DND-41 (cell line): ENCODE measurements at regions not wholly inside any gene's neighbourhood (a gene's known extent, or its start where the extent isn't known, plus 50 kb on each side); places are given as distances from the start of the nearest gene placed in this dataset.

ENCODE experiments used
- CTCF ChIP-seq: IDR thresholded peaks from 2 replicates; pipeline ENCODE4 v1.5.1; 2012; ENCODE audit warnings: borderline replicate concordance, low read length, moderate library complexity, mild to moderate bottlenecking; ENCODE audit not compliant: poor library complexity, severe bottlenecking; ENCODE audit errors: extremely low read depth
- EZH2 ChIP-seq: IDR thresholded peaks from 3 replicates; pipeline ENCODE4 v1.6.1; 2012; ENCODE audit warnings: borderline replicate concordance, low read depth, mild to moderate bottlenecking, moderate library complexity, low read length, inconsistent platforms; ENCODE audit not compliant: severe bottlenecking

- TF ChIP-seq CTCF (no peak), EZH2 (no peak)
Measured at GRCh38 chr17:77375108-77375916, 234.5 kb downstream of the SEC14L1 start.
